ENCODE measurements at regions not wholly inside any gene's neighbourhood (a gene's known extent, or its start where the extent isn't known, plus 50 kb on each side); places are given as distances from the start of the nearest gene placed in this dataset.

- no peak for TF ChIP-seq JUND (IDR thresholded peaks at IDR 0.05; ENCODE audit: low read depth)
- in situ Hi-C loops (cut with HindIII; ENCODE audit: low pct_unique_long_range_greater_than_20kb, low sequenced_read_pairs), result no loop called here
- DNase-seq (ENCODE audit: low read depth in 1 of 2, low spot score in 1 of 2), result no peak
Measured at GRCh38 chr4:125398263-125399002, 83.7 kb downstream of the FAT4 start.

GRCh38 chr4:125400756-125401155 lies 86.0 kb downstream of the FAT4 start:
- TF ChIP-seq JUND (IDR thresholded peaks at IDR 0.05; ENCODE audit: low read depth), result no peak
- DNase-seq (ENCODE audit: low read depth in 1 of 2, low spot score in 1 of 2), result no peak
- in situ Hi-C loops (cut with HindIII; ENCODE audit: low pct_unique_long_range_greater_than_20kb, low sequenced_read_pairs), result no loop called here

GRCh38 chr4:125401784-125402183 lies 87.0 kb downstream of the FAT4 start:
- no peak for TF ChIP-seq JUND (IDR thresholded peaks at IDR 0.05; ENCODE audit: low read depth)
- in situ Hi-C loops (cut with HindIII; ENCODE audit: low pct_unique_long_range_greater_than_20kb, low sequenced_read_pairs), result no loop called here
- no peak for DNase-seq (ENCODE audit: low read depth in 1 of 2, low spot score in 1 of 2)

GRCh38 chr4:125420526-125420925 lies 105.8 kb downstream of the FAT4 start:
- no peak for TF ChIP-seq JUND (IDR thresholded peaks at IDR 0.05; ENCODE audit: low read depth)
- in situ Hi-C loops (cut with HindIII; ENCODE audit: low pct_unique_long_range_greater_than_20kb, low sequenced_read_pairs), result no loop called here
- no peak for DNase-seq (ENCODE audit: low read depth in 1 of 2, low spot score in 1 of 2)

- in situ Hi-C loops (cut with HindIII; ENCODE audit: low pct_unique_long_range_greater_than_20kb, low sequenced_read_pairs), result no loop called here
- TF ChIP-seq JUND (IDR thresholded peaks at IDR 0.05; ENCODE audit: low read depth), result no peak
- DNase-seq (ENCODE audit: low read depth in 1 of 2, low spot score in 1 of 2), result no peak
Measured at GRCh38 chr4:125421547-125421946, 106.8 kb downstream of the FAT4 start.

- in situ Hi-C loops (cut with HindIII; ENCODE audit: low pct_unique_long_range_greater_than_20kb, low sequenced_read_pairs), result no loop called here
- no peak for TF ChIP-seq JUND (IDR thresholded peaks at IDR 0.05; ENCODE audit: low read depth)
- no peak for DNase-seq (ENCODE audit: low read depth in 1 of 2, low spot score in 1 of 2)
Measured at GRCh38 chr4:125423124-125423523, 108.4 kb downstream of the FAT4 start.

GRCh38 chr4:125428832-125429231 lies 114.1 kb downstream of the FAT4 start:
- DNase-seq (ENCODE audit: low read depth in 1 of 2, low spot score in 1 of 2), result no peak
- in situ Hi-C loops (cut with HindIII; ENCODE audit: low pct_unique_long_range_greater_than_20kb, low sequenced_read_pairs), result no loop called here
- TF ChIP-seq JUND (IDR thresholded peaks at IDR 0.05; ENCODE audit: low read depth), result no peak

GRCh38 chr4:125430086-125430485 lies 115.3 kb downstream of the FAT4 start:
- DNase-seq (ENCODE audit: low read depth in 1 of 2, low spot score in 1 of 2), result no peak
- no peak for TF ChIP-seq JUND (IDR thresholded peaks at IDR 0.05; ENCODE audit: low read depth)
- in situ Hi-C loops (cut with HindIII; ENCODE audit: low pct_unique_long_range_greater_than_20kb, low sequenced_read_pairs), result no loop called here

- no peak for DNase-seq (ENCODE audit: low read depth in 1 of 2, low spot score in 1 of 2)
- in situ Hi-C loops (cut with HindIII; ENCODE audit: low pct_unique_long_range_greater_than_20kb, low sequenced_read_pairs), result no loop called here
- TF ChIP-seq JUND (IDR thresholded peaks at IDR 0.05; ENCODE audit: low read depth), result no peak
Measured at GRCh38 chr4:125432078-125432477, 117.3 kb downstream of the FAT4 start.

GRCh38 chr4:125433453-125433852 lies 118.7 kb downstream of the FAT4 start:
- no peak for DNase-seq (ENCODE audit: low read depth in 1 of 2, low spot score in 1 of 2)
- TF ChIP-seq JUND (IDR thresholded peaks at IDR 0.05; ENCODE audit: low read depth), result no peak
- in situ Hi-C loops (cut with HindIII; ENCODE audit: low pct_unique_long_range_greater_than_20kb, low sequenced_read_pairs), result no loop called here

GRCh38 chr4:125434136-125434535 lies 119.4 kb downstream of the FAT4 start:
- no peak for TF ChIP-seq JUND (IDR thresholded peaks at IDR 0.05; ENCODE audit: low read depth)
- in situ Hi-C loops (cut with HindIII; ENCODE audit: low pct_unique_long_range_greater_than_20kb, low sequenced_read_pairs), result no loop called here
- no peak for DNase-seq (ENCODE audit: low read depth in 1 of 2, low spot score in 1 of 2)

- no peak for TF ChIP-seq JUND (IDR thresholded peaks at IDR 0.05; ENCODE audit: low read depth)
- no peak for DNase-seq (ENCODE audit: low read depth in 1 of 2, low spot score in 1 of 2)
- in situ Hi-C loops (cut with HindIII; ENCODE audit: low pct_unique_long_range_greater_than_20kb, low sequenced_read_pairs), result no loop called here
Measured at GRCh38 chr4:125440814-125441213, 126.1 kb downstream of the FAT4 start.

GRCh38 chr4:125444166-125444565 lies 129.4 kb downstream of the FAT4 start:
- in situ Hi-C loops (cut with HindIII; ENCODE audit: low pct_unique_long_range_greater_than_20kb, low sequenced_read_pairs), result no loop called here
- TF ChIP-seq JUND (IDR thresholded peaks at IDR 0.05; ENCODE audit: low read depth), result no peak

GRCh38 chr4:125445525-125445924 lies 130.8 kb downstream of the FAT4 start:
- no peak for TF ChIP-seq JUND (IDR thresholded peaks at IDR 0.05; ENCODE audit: low read depth)
- no peak for DNase-seq (ENCODE audit: low read depth in 1 of 2, low spot score in 1 of 2)
- in situ Hi-C loops (cut with HindIII; ENCODE audit: low pct_unique_long_range_greater_than_20kb, low sequenced_read_pairs), result no loop called here

More at GRCh38 chr4:125444166-125444565, 129.4 kb downstream of the FAT4 start:
- DNase-seq (ENCODE audit: low read depth in 1 of 2, low spot score in 1 of 2), result no peak
